NCI-H526 treated with DMSO at 0.1 percent for 48 hours (cell line): ENCODE measurements at regions not wholly inside any gene's neighbourhood (a gene's known extent, or its start where the extent isn't known, plus 50 kb on each side); places are given as distances from the start of the nearest gene placed in this dataset.

ENCODE experiments used
- DNase-seq: peaks from one replicate; lab custom pipeline; 2025; lab: John Stamatoyannopoulos, UW

DNA sequence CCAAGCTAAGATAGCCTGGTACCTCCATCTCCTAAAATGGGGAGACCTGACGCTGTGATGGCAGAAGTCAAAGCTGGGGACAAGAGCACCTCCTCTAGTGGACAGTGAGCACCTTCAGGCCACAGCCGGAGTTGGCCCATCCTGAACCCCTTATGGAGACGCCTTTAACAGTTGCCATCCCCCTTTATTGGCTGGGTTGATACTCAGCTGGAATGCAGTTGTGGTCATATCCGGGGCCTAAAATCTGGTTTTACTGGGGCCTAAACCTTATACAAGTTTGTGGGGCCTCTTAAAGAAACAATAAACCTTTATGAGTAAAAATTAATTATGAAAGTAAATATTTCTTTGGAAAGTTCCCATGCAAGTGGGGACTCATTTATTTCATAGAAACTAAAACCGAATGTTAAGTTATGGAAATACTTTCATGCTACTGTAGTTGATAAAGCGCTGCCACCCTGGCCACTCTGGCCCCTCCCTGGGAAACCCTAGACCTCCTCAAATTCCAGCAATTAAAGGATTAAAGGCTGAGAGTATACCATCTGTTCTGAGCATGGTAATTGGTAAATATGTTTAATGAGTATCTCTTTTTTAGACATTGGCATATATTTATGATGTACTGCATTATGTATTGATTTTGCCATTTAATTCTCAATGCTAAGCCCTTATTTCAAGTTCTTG lies 95.1 kb upstream of the SASH1 start:
- DNase-seq: peak; percentile 0

- no peak for DNase-seq
Observed at GRCh38 chr6:148249160-148249559, 93.5 kb upstream of the SASH1 start.

- DNase-seq: no peak
Observed at GRCh38 chr6:148249679-148250375, 92.8 kb upstream of the SASH1 start.

- DNase-seq: peak; percentile 28
Observed at GRCh38 chr6:148250975-148251685, 91.5 kb upstream of the SASH1 start.

GRCh38 chr6:148251891-148252290 lies 90.7 kb upstream of the SASH1 start:
- no peak for DNase-seq

- no peak for DNase-seq
Observed at GRCh38 chr6:148257810-148258209, 84.8 kb upstream of the SASH1 start.

GRCh38 chr6:148258868-148259267 lies 83.8 kb upstream of the SASH1 start:
- DNase-seq: no peak

- DNase-seq: no peak
Observed at GRCh38 chr6:148261470-148261869, 81.2 kb upstream of the SASH1 start.

GRCh38 chr6:148263010-148263409 lies 79.6 kb upstream of the SASH1 start:
- DNase-seq: no peak

DNA sequence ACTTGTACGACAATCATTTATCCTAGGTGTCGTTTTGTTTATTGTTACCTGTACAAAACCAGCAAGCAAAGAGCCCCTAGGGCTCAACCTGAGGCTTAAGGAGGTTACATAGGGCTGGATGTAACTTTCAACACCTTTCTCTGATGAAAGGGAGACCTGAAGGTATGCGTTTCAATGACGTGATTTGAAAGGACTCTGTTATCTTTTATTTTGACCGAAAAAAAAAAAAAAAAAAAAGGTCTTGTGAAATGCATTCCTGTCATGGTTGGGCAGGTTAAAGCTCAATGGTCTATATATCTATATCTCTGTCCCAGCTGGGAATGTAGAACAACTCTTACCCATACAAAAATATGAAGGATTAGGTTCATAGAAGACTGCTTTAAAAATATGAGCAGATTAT lies 78.7 kb upstream of the SASH1 start:
- DNase-seq: no peak

DNA sequence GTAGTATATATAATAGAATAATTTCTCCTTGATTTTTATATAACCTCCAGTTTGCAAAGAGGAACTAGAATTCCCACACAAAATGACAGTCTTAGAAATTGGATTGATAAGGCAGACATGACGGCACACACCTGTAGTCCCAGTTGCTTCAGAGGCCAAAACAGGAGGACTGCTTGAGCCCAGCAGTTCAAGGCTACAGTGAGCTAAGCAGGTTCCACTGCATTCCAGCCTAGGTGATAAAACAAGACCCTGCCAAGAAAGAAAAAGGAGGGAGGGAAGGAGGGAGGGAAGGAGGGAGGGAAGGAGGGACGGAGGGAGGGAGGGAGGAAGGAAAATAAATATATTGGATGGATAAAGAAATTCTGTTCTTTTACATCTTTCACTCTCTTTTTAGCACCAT lies 77.6 kb upstream of the SASH1 start:
- no peak for DNase-seq

DNA sequence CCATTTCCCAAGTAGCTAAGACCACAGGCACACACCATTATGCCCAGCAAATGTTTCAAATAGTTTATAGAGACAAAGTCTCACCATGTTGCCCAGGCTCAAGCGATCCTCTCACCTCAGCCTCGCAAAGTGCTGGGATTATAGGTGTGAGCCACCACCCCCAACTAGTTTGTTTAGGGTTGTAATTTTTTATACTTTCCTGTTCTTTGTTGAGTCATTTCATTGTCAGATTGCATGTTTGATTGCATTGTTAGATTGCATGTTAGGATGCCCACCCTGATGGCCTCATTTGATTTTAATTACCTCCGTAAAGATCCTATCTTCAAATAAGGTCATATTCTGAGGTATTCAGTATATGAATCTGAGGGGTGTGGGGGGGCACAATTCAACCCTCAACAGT lies 73.3 kb upstream of the SASH1 start:
- DNase-seq: no peak

GRCh38 chr6:148271711-148272439 lies 70.8 kb upstream of the SASH1 start:
- DNase-seq: no peak

DNA sequence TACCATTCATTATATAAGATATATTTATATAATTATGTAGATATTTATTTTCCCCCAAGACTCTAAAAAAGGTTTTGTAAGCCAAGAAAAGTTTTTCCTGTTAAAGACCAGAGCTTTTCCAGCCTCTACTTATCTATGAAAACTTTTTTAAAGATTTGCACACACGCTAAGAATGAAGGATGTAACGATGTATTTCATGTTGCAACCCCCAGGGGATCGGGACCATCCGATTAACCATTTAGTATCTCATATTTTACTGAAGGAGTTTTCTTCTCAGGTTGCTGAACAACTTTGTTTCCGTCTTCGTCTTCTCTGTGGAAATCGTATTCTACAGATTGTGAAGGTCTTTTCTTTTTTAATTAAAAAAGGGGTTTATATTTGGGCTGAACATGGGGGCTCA lies 70.0 kb upstream of the SASH1 start:
- DNase-seq: no peak

DNA sequence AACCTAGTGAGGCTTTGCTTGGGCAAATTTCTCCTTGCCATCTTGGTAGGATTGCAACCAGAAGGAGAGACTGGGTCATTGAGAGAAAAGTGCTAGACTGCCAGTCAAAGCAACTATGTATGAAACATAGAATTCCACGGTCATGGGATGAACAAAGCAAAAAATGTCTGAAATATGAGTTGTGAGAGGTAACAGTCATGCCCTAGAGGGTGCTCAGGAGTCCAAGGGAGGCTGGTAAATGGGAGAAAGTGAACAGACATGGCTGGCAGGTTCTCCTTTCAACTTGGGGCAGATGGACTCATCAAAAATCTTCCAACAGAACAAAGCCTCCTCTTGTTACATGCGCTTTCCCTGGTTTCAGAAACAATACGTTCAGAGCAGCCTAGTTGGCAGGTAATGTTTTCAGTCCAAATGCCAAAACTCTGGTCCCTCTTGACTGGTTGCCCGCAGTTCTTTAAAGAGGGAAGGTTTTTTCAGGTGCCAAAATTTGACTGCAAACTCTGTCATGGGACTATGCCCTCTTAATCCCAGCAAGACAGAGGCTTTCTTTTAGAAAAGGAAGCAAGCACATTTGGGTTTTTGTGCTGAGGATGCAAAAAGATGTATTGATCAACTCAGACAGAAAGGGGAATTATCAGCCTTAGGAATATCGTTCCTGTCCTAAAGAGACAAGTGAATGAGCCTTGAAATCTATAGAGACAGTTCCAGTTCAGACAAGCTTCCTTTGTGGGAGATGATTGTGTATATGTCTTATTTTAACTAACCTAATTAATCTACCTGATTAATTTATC lies 68.5 kb upstream of the SASH1 start:
- DNase-seq: no peak

- no peak for DNase-seq
Observed at GRCh38 chr6:148274809-148275208, 67.8 kb upstream of the SASH1 start.

- DNase-seq: no peak
Observed at GRCh38 chr6:148285205-148285604, 57.4 kb upstream of the SASH1 start.

DNA sequence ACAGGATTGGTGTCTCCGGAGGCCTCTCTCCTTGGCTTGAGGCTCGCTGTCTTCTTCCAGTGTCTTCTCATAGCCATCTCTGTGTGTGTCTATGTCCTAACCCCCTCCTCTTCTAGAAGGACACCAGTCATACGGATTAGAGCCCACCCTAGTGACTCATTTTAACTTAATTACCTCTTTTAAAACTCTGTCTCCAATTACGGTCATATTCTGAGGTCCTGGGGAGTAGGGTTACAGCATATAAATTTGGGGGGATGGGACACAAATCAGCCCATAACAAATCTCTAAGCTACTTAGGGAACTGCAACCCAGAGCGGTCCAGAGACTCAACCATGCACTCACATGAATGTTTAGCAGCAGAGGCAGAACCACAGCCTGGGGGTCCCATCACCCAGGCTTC lies 56.1 kb upstream of the SASH1 start:
- no peak for DNase-seq

GRCh38 chr6:148287623-148288333 lies 54.9 kb upstream of the SASH1 start:
- DNase-seq: no peak

DNA sequence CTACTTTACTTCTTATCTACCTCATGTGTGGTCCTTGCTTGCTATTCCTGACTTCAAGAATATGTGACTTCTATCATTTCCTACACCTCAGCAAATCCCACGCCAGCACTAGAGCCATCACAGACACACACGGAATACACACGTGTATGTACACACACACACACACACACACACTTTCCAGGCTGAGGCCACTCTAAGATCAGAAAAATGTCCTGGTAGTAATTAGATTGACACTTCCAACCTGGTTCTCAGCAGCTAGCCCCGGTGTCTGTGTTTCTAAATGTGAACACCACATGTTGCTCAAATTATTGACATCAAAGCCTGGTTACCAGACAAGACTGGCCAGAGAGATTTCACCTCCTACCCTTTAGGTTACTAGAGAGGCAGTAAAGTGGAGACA lies 54.1 kb upstream of the SASH1 start:
- DNase-seq: no peak

DNA sequence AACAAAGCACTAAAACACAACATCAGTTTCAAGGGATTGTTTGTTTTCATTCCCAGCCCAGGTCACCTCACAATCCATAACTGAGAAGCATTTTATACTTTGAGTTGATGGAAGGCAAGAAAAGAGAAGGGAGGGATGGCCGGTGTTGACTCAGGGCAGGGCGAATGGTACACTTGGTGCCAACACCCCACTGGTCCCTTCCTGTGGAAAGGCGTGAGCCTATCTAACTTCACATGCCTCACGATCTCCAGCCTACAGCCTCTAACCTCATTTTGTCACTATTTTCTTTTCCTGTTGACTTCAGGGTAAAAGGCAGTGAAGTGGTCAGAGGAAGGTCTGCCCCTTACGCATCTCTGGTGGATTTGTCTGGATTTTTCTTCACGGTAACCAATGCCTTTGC lies 53.5 kb upstream of the SASH1 start:
- DNase-seq: no peak
